ENCODE measurements at regions not wholly inside any gene's neighbourhood (a gene's known extent, or its start where the extent isn't known, plus 50 kb on each side); places are given as distances from the start of the nearest gene placed in this dataset.

- Histone ChIP-seq H3K4me3 (ENCODE audit: low read length) (no peak overlapping the region), H3K4me1 (ENCODE audit: control insufficient read depth, insufficient read depth, low read length) (no peaks in the 10 kb centered on the region), H3K27me3 (ENCODE audit: control insufficient read depth, insufficient read depth, low read length) (no peaks in the 10 kb centered on the region), H3K36me3 (ENCODE audit: control insufficient read depth, insufficient read depth, low read length) (no peaks in the 10 kb centered on the region), H3K9me3 (ENCODE audit: control insufficient read depth, insufficient read depth, low read length) (no peaks in the 10 kb centered on the region), H3K27ac (ENCODE audit: low read length) (no peak overlapping the region)
- no peak for DNase-seq (ENCODE audit: low read depth, low spot score)
- no CpG with 5 or more reads among the region's 4 CpGs for WGBS (ENCODE audit: insufficient coverage, insufficient read length)
Observed at GRCh38 chr11:112355726-112356125, 95.1 kb upstream of the PLET1 start.

- DNase-seq (ENCODE audit: low read depth, low spot score), result no peak
- no peaks in the 10 kb centered on the region for H3K4me1 ChIP-seq (ENCODE audit: control insufficient read depth, insufficient read depth, low read length)
- H3K9me3 ChIP-seq (ENCODE audit: control insufficient read depth, insufficient read depth, low read length), result no peaks in the 10 kb centered on the region
- H3K27ac ChIP-seq (ENCODE audit: low read length), result no peak overlapping the region
- WGBS (ENCODE audit: insufficient coverage, insufficient read length), result no CpG with 5 or more reads among the region's 2 CpGs
- no peak overlapping the region for H3K4me3 ChIP-seq (ENCODE audit: low read length)
- H3K36me3 ChIP-seq (ENCODE audit: control insufficient read depth, insufficient read depth, low read length), result no peaks in the 10 kb centered on the region
- no peaks in the 10 kb centered on the region for H3K27me3 ChIP-seq (ENCODE audit: control insufficient read depth, insufficient read depth, low read length)
Observed at GRCh38 chr11:112357488-112357887, 96.8 kb upstream of the PLET1 start.

- DNase-seq (ENCODE audit: low read depth, low spot score), result no peak
- H3K27me3 ChIP-seq (ENCODE audit: control insufficient read depth, insufficient read depth, low read length), result no peaks in the 10 kb centered on the region
- H3K36me3 ChIP-seq (ENCODE audit: control insufficient read depth, insufficient read depth, low read length), result no peaks in the 10 kb centered on the region
- no peaks in the 10 kb centered on the region for H3K4me1 ChIP-seq (ENCODE audit: control insufficient read depth, insufficient read depth, low read length)
- H3K27ac ChIP-seq (ENCODE audit: low read length), result no peak overlapping the region
- no peaks in the 10 kb centered on the region for H3K9me3 ChIP-seq (ENCODE audit: control insufficient read depth, insufficient read depth, low read length)
- no CpG with 5 or more reads among the region's 3 CpGs for WGBS (ENCODE audit: insufficient coverage, insufficient read length)
- no peak overlapping the region for H3K4me3 ChIP-seq (ENCODE audit: low read length)
Observed at GRCh38 chr11:112361396-112361795, 100.7 kb upstream of the PLET1 start.

- Histone ChIP-seq H3K4me1 (ENCODE audit: control insufficient read depth, insufficient read depth, low read length) (no peaks in the 10 kb centered on the region), H3K27ac (ENCODE audit: low read length) (no peak overlapping the region), H3K27me3 (ENCODE audit: control insufficient read depth, insufficient read depth, low read length) (no peaks in the 10 kb centered on the region), H3K9me3 (ENCODE audit: control insufficient read depth, insufficient read depth, low read length) (no peaks in the 10 kb centered on the region), H3K36me3 (ENCODE audit: control insufficient read depth, insufficient read depth, low read length) (no peaks in the 10 kb centered on the region), H3K4me3 (ENCODE audit: low read length) (no peak overlapping the region)
- no peak for DNase-seq (ENCODE audit: low read depth, low spot score)
- WGBS (ENCODE audit: insufficient coverage, insufficient read length), result no CpG with 5 or more reads among the region's 2 CpGs
Observed at GRCh38 chr11:112363527-112363926, 102.9 kb upstream of the PLET1 start.

- WGBS (ENCODE audit: insufficient coverage, insufficient read length), result no CpG with 5 or more reads among the region's 7 CpGs
- Histone ChIP-seq H3K27me3 (ENCODE audit: control insufficient read depth, insufficient read depth, low read length) (no peaks in the 10 kb centered on the region), H3K9me3 (ENCODE audit: control insufficient read depth, insufficient read depth, low read length) (no peaks in the 10 kb centered on the region), H3K4me1 (ENCODE audit: control insufficient read depth, insufficient read depth, low read length) (no peaks in the 10 kb centered on the region), H3K27ac (ENCODE audit: low read length) (no peak overlapping the region), H3K36me3 (ENCODE audit: control insufficient read depth, insufficient read depth, low read length) (no peaks in the 10 kb centered on the region), H3K4me3 (ENCODE audit: low read length) (no peak overlapping the region)
- no peak for DNase-seq (ENCODE audit: low read depth, low spot score)
Observed at GRCh38 chr11:112364962-112365481, 104.4 kb upstream of the PLET1 start.

GRCh38 chr11:112366012-112366411 is 105.4 kb upstream of the PLET1 start:
- no peak for DNase-seq (ENCODE audit: low read depth, low spot score)
- Histone ChIP-seq H3K4me3 (ENCODE audit: low read length) (no peak overlapping the region), H3K36me3 (ENCODE audit: control insufficient read depth, insufficient read depth, low read length) (no peaks in the 10 kb centered on the region), H3K27ac (ENCODE audit: low read length) (no peak overlapping the region), H3K9me3 (ENCODE audit: control insufficient read depth, insufficient read depth, low read length) (no peaks in the 10 kb centered on the region), H3K27me3 (ENCODE audit: control insufficient read depth, insufficient read depth, low read length) (no peaks in the 10 kb centered on the region), H3K4me1 (ENCODE audit: control insufficient read depth, insufficient read depth, low read length) (no peaks in the 10 kb centered on the region)
- WGBS (ENCODE audit: insufficient coverage, insufficient read length), result no CpG with 5 or more reads among the region's 4 CpGs

GRCh38 chr11:112366777-112367176 is 106.1 kb upstream of the PLET1 start:
- Histone ChIP-seq H3K27ac (ENCODE audit: low read length) (no peak overlapping the region), H3K4me1 (ENCODE audit: control insufficient read depth, insufficient read depth, low read length) (no peaks in the 10 kb centered on the region), H3K4me3 (ENCODE audit: low read length) (no peak overlapping the region), H3K9me3 (ENCODE audit: control insufficient read depth, insufficient read depth, low read length) (no peaks in the 10 kb centered on the region), H3K36me3 (ENCODE audit: control insufficient read depth, insufficient read depth, low read length) (no peaks in the 10 kb centered on the region), H3K27me3 (ENCODE audit: control insufficient read depth, insufficient read depth, low read length) (no peaks in the 10 kb centered on the region)
- no peak for DNase-seq (ENCODE audit: low read depth, low spot score)
- WGBS (ENCODE audit: insufficient coverage, insufficient read length), result no CpG with 5 or more reads among the region's 3 CpGs

GRCh38 chr11:112367461-112367860 is 106.8 kb upstream of the PLET1 start:
- H3K36me3 ChIP-seq (ENCODE audit: control insufficient read depth, insufficient read depth, low read length), result no peaks in the 10 kb centered on the region
- H3K27me3 ChIP-seq (ENCODE audit: control insufficient read depth, insufficient read depth, low read length), result no peaks in the 10 kb centered on the region
- H3K4me1 ChIP-seq (ENCODE audit: control insufficient read depth, insufficient read depth, low read length), result no peaks in the 10 kb centered on the region
- no peak overlapping the region for H3K27ac ChIP-seq (ENCODE audit: low read length)
- no peaks in the 10 kb centered on the region for H3K9me3 ChIP-seq (ENCODE audit: control insufficient read depth, insufficient read depth, low read length)
- WGBS (ENCODE audit: insufficient coverage, insufficient read length), result no CpG with 5 or more reads among the region's 3 CpGs
- DNase-seq (ENCODE audit: low read depth, low spot score), result no peak
- no peak overlapping the region for H3K4me3 ChIP-seq (ENCODE audit: low read length)

- no peak overlapping the region for H3K27ac ChIP-seq (ENCODE audit: low read length)
- no peak for DNase-seq (ENCODE audit: low read depth, low spot score)
- H3K4me3 ChIP-seq (ENCODE audit: low read length), result no peak overlapping the region
- H3K4me1 ChIP-seq (ENCODE audit: control insufficient read depth, insufficient read depth, low read length), result no peaks in the 10 kb centered on the region
- H3K9me3 ChIP-seq (ENCODE audit: control insufficient read depth, insufficient read depth, low read length), result no peaks in the 10 kb centered on the region
- WGBS (ENCODE audit: insufficient coverage, insufficient read length), result no CpG with 5 or more reads among the region's 5 CpGs
- no peaks in the 10 kb centered on the region for H3K36me3 ChIP-seq (ENCODE audit: control insufficient read depth, insufficient read depth, low read length)
- no peaks in the 10 kb centered on the region for H3K27me3 ChIP-seq (ENCODE audit: control insufficient read depth, insufficient read depth, low read length)
Observed at GRCh38 chr11:112367895-112368294, 107.2 kb upstream of the PLET1 start.

GRCh38 chr11:112368381-112368780 is 107.7 kb upstream of the PLET1 start:
- no peaks in the 10 kb centered on the region for H3K36me3 ChIP-seq (ENCODE audit: control insufficient read depth, insufficient read depth, low read length)

GRCh38 chr11:112369374-112369773 is 108.7 kb upstream of the PLET1 start:
- Histone ChIP-seq H3K36me3 (ENCODE audit: control insufficient read depth, insufficient read depth, low read length) (no peaks in the 10 kb centered on the region), H3K27ac (ENCODE audit: low read length) (no peak overlapping the region), H3K4me1 (ENCODE audit: control insufficient read depth, insufficient read depth, low read length) (no peaks in the 10 kb centered on the region), H3K4me3 (ENCODE audit: low read length) (no peak overlapping the region), H3K27me3 (ENCODE audit: control insufficient read depth, insufficient read depth, low read length) (no peaks in the 10 kb centered on the region), H3K9me3 (ENCODE audit: control insufficient read depth, insufficient read depth, low read length) (no peaks in the 10 kb centered on the region)
- DNase-seq (ENCODE audit: low read depth, low spot score), result no peak
- no CpG with 5 or more reads among the region's 1 CpG for WGBS (ENCODE audit: insufficient coverage, insufficient read length)

More at GRCh38 chr11:112368381-112368780, 107.7 kb upstream of the PLET1 start:
- no peaks in the 10 kb centered on the region for H3K27me3 ChIP-seq (ENCODE audit: control insufficient read depth, insufficient read depth, low read length)
- no peak overlapping the region for H3K27ac ChIP-seq (ENCODE audit: low read length)
- H3K9me3 ChIP-seq (ENCODE audit: control insufficient read depth, insufficient read depth, low read length), result no peaks in the 10 kb centered on the region
- no peak for DNase-seq (ENCODE audit: low read depth, low spot score)
- no peaks in the 10 kb centered on the region for H3K4me1 ChIP-seq (ENCODE audit: control insufficient read depth, insufficient read depth, low read length)
- WGBS (ENCODE audit: insufficient coverage, insufficient read length), result no CpG with 5 or more reads among the region's 1 CpG
- H3K4me3 ChIP-seq (ENCODE audit: low read length), result no peak overlapping the region

All from iPS DF 6.9 (cell line).